SIG-M5 treated with dmso at 0.1 percent for 504 hours (cell line): ENCODE measurements at regions not wholly inside any gene's neighbourhood (a gene's known extent, or its start where the extent isn't known, plus 50 kb on each side); places are given as distances from the start of the nearest gene placed in this dataset.
A peak's percentile ranks its signal among the peaks of the same experiment; 100 is the strongest.

Source experiments
- DNase-seq: peaks from one replicate; lab custom pipeline; 2025; ENCODE audit not compliant: unreplicated experiment; lab: John Stamatoyannopoulos, UW

GRCh38 chr2:12163866-12164265 lies 417.4 kb downstream of the LPIN1 start:
- no peak for DNase-seq

DNA sequence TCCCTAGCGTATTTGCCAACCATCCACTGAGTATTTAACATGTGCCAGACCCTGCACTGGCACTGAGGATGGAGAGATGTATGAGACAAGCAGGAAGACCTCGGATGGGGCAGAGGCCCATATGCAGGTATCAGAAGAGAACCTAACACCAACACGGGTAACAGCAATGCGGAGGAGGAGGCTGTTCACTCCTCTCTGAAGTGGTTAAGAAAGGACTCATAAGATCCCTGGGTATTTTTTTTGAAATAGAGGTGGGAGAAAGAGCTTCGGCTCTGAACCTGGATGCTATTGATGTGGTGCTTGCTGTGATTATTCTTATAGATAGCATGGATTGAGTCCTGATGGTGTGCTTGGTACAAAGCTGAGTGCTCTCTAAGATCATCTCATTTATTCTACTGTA lies 418.3 kb downstream of the LPIN1 start:
- DNase-seq, result no peak

GRCh38 chr2:12167525-12168317 lies 421.3 kb downstream of the LPIN1 start:
- no peak for DNase-seq

- no peak for DNase-seq
These were observed 421.9 kb downstream of the LPIN1 start for GRCh38 chr2:12168354-12168753.

DNA sequence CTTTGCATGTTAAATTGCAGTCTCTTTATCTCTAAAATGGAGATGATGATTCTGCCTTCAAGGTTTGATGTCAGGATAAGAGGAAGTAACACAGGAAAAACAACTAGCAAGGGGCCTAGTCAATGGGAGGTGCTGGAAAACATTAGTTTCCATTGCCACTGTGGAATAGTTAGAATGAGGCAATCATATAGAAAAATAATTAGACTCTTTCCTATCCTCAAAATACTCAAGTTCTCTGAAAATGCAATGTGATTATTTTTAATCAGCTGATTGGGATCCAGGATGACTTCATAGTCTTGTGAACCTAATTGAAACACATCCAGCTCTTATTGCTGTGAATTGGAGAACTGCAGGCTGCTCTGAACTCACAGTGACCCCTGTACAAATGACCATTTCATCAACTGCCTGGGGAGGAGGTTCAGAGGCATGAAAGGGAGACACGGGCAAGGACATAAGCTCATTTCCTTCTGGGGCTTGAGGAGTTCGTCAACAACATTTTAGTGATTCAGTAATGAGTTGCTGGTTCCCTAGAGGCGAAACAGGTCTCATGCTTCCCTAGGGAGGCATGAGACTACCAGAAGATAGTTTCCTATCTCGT lies 422.5 kb downstream of the LPIN1 start:
- peak; percentile 56 for DNase-seq

DNA sequence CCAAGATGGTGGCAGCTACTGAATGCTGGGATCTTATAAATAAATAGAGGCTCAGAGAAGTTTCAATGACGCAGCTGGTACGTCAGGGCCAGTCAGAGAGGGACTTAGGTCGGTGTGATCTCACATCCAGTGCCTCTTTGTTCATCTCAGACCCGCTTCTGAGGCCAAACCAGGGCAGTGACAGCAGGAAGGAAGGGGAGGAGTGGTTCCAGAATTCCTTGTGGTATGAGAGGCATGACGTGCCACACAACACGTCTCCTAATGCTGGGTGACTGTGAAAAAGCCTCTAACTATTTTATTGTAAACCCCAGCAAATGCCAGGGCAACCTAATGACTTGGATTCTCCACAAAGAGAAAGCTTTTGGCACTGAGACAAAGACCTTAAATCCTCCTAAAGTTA lies 423.3 kb downstream of the LPIN1 start:
- no peak for DNase-seq

GRCh38 chr2:12170121-12170520 lies 423.7 kb downstream of the LPIN1 start:
- DNase-seq, result no peak

DNA sequence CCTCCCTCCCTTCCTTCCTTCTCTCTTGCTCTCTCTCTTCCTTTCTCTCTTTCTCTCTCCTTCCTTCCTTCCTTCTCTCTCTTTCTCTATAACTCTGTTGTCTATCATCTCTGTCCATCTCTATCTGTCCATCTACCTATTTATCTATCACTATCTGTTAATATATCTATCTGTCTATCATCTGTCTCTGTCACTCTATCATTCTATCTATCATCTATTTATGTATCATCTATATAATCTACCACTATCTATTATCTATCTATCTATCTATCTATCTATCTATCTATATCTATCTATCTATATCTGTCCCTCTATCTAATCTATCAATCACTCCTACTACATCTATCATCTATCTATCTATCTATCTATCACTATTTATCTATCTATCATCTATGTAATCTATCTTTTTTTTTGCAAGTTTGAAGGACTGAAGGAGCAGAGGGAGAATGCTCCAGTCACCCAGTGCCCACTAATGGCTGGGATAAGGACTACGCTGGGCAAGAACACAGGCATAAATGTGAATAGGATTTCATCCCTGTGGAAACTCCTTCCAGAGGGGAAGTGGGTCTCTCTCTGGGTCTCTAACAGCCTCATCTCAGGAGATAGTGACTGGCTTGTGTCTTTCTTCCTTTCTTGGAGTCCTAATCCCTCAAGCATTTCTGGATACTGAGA lies 427.0 kb downstream of the LPIN1 start:
- DNase-seq, result no peak

- no peak for DNase-seq
These were observed 427.5 kb downstream of the LPIN1 start for GRCh38 chr2:12173943-12174340.

DNA sequence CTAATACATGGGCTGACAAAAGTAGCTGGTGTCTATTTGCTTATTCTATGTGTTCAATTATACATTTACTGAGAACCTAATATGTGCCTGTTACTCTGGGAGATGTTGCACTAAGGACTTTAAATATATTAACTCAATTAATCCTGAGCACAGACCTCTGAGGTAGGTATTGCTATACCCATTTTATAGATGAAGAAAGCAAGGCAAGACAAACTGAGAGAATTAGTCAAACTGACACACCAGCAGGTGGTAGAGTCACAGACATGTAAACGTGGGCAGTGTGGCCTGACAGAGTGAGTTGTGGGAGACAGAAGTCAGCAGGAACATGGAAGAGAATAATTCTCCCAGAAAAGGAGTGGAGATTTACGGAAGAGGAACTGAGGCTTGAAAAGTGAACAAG lies 428.9 kb downstream of the LPIN1 start:
- DNase-seq, result no peak

- DNase-seq, result peak; percentile 61
These were observed 430.4 kb downstream of the LPIN1 start for GRCh38 chr2:12176623-12177454.

GRCh38 chr2:12177455-12178288 lies 431.2 kb downstream of the LPIN1 start:
- DNase-seq, result no peak

DNA sequence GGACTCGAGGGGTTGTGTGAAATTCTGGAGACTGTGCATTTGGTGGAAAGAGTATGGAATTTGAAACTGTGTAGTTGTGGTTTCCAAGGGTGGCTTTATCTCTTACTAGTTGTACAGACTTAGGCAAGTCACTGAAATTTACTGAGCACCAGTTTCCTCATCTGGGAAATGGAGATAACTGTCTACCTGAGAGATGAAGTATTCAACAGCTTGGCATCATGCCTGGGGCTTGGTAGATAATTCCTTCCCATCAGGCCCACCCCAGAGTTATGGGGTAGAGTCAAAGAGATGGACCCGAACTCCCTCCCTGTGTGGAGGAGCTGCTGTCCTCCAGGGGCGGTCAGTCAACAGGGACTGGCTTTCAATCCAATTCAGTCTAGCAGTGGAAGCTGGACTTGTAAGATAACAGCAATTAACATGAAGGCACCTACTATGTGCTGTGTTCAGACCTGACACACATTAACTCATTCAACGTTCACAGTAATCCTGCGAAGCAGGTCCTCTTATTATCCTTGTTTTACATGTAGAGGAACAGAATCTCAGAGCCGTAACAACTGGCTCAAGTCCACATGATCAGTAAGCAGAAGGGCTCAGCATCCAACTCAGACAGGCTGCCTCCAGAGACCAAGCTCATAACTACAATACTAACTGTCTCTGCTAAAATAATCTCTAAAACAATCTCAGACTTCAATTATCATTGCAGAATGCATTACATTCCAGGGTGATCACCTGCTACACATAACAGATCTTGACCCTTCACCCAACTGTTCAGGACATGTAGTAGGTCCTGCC lies 432.1 kb downstream of the LPIN1 start:
- no peak for DNase-seq

- no peak for DNase-seq
These were observed 433.6 kb downstream of the LPIN1 start for GRCh38 chr2:12180031-12180430.

GRCh38 chr2:12183032-12183645 lies 436.7 kb downstream of the LPIN1 start:
- DNase-seq, result peak; percentile 3

DNA sequence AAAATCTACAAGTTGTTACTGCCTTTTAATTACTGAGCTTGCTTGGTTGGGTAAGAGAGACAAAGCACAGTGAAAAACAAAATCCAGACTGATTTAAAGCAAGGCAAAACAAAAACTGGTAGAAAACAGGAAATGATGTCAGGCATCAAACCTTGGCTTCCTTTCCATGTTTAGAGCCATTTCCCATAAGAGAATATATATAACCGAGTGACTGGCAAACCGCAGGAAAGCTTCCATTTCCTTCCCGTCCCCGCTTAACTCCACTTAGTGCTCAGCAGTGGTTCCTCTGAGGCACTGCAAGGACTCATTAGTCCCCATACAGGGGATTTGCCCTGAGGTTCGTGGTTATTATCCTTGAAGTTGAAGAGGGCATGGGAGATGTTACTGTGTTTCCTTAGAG lies 446.3 kb downstream of the LPIN1 start:
- DNase-seq, result peak; percentile 2

DNA sequence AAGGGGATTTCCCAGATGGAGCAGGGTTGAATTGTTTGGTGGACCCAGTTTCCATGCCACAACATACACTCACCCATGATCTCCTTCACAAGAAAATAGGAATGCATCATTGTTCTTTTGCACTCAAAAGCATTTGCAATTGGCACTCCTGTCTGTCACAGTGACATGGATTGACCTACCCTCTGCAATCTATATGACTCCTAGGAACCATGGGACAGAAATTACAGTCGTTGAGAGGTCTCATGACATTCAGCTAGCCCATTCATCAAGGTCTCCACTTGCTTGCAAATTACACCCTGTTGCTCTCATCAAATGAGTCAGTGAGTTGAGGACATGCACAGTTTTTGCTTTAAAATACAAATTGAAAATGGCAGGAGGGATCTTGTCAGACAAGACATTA lies 448.5 kb downstream of the LPIN1 start:
- no peak for DNase-seq

DNA sequence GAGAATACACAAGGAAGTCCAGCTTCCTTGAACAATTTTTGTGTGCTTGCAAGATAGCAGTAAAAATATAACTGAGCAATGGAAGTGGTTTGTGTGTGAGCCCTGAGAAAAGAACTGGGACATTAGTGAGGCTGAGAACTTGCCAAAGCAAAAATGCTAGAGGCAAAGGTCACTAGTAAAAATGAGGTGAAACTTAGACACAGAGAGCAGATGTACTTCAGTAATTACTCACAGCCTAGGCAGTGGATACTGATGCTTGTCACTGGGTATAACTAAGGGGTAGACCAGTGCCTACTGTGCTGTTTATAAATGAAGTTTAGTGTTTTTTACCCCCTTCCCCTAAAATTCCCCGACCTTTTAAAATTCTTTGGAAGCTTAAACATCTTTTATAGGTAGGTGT lies 450.1 kb downstream of the LPIN1 start:
- no peak for DNase-seq

DNA sequence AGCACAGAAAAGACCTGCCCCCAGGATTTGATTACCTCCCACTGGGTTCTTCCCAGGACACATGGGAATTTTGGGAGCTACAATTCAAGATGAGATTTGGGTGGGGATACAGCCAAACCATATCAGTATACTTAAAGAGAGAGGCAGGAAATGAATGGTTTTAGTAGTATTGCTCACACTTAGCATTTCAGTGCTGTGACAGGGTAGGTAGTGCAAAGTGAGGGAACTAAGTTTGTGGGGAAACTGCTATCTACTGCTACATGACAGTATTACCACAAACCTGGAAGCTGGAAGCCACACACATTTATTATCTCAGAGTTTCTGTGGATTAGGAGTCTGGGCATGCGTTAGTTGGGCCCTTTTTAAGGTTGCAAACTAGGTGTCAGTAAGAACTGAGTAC lies 450.7 kb downstream of the LPIN1 start:
- DNase-seq, result no peak
